ENCODE measurements at regions not wholly inside any gene's neighbourhood (a gene's known extent, or its start where the extent isn't known, plus 50 kb on each side); places are given as distances from the start of the nearest gene placed in this dataset.
"Not testable (repeated sequence)": the region's sequence is repeated elsewhere in the genome, so short reads cannot be mapped to it uniquely, and the experiment has no call there.

GRCh38 chr10:114872519-114873087 lies 51.0 kb downstream of the FHIP2A start:
- H3K4me1 ChIP-seq = peaks cover 0 to 4% of the 10 kb centered on the region in 2 donors
- no peaks in the 10 kb centered on the region for H3K9me3 ChIP-seq
- no peaks in the 10 kb centered on the region for H3K36me3 ChIP-seq
- no peak overlapping the region for H3K27ac ChIP-seq
- TF ChIP-seq POLR2A (IDR thresholded peaks at IDR 0.05) = no peak
- TF ChIP-seq, protein P1, sequence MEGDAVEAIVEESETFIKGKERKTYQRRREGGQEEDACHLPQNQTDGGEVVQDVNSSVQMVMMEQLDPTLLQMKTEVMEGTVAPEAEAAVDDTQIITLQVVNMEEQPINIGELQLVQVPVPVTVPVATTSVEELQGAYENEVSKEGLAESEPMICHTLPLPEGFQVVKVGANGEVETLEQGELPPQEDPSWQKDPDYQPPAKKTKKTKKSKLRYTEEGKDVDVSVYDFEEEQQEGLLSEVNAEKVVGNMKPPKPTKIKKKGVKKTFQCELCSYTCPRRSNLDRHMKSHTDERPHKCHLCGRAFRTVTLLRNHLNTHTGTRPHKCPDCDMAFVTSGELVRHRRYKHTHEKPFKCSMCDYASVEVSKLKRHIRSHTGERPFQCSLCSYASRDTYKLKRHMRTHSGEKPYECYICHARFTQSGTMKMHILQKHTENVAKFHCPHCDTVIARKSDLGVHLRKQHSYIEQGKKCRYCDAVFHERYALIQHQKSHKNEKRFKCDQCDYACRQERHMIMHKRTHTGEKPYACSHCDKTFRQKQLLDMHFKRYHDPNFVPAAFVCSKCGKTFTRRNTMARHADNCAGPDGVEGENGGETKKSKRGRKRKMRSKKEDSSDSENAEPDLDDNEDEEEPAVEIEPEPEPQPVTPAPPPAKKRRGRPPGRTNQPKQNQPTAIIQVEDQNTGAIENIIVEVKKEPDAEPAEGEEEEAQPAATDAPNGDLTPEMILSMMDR (IDR thresholded peaks at IDR 0.05) = no peak
- intact Hi-C loops (cut with DNase I; ENCODE audit: low total_unique reads) = loop anchor here (10.0 kb wide), 1 partner anchor 252 kb away; no protein-coding TSS in a partner anchor
- H3K4me3 ChIP-seq = no peak overlapping the region
- no peaks in the 10 kb centered on the region for H3K27me3 ChIP-seq
- no peak for DNase-seq

GRCh38 chr10:114874827-114875411 lies 53.3 kb downstream of the FHIP2A start:
- no peaks in the 10 kb centered on the region for H3K36me3 ChIP-seq
- peak; percentile 24 to 29 for DNase-seq
- intact Hi-C loops (cut with DNase I; ENCODE audit: low total_unique reads) = loop anchor here (10.0 kb wide), 1 partner anchor 250 kb away; no protein-coding TSS in a partner anchor
- H3K27me3 ChIP-seq = no peaks in the 10 kb centered on the region
- no peaks in the 10 kb centered on the region for H3K9me3 ChIP-seq
- H3K27ac ChIP-seq = no peak overlapping the region
- H3K4me1 ChIP-seq = no peaks in the 10 kb centered on the region
- H3K4me3 ChIP-seq = no peak overlapping the region
- TF ChIP-seq, protein P1 (IDR thresholded peaks at IDR 0.05) = no peak
- no peak for TF ChIP-seq POLR2A (IDR thresholded peaks at IDR 0.05)

DNA sequence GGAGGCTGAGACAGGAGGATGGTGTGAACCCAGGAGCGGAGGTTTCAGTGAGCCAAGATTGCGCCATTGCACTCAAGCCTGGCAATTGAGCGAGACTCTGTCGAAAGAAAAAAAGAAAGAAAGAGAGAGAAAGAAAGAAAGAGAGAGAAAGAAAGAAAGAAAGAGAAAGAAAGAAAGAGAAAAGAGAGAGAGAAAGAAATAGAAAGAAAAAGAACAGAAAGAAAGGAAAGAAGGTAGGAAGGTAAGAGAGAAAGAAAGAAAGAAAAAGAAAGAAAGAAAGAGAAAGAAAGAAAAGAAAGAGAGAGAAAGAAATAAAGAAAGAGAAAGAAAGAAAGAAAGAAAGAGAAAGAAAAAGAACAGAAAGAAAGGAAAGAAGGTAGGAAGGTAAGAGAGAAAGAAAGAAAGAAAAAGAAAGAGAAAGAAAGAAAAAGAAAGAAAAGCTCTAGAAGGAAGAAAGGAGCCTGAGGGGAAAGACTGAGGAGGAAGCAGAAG lies 54.1 kb downstream of the FHIP2A start:
- not testable (repeated sequence) for H3K27me3 ChIP-seq, H3K9me3 ChIP-seq, H3K36me3 ChIP-seq, H3K27ac ChIP-seq, DNase-seq, H3K4me1 ChIP-seq, H3K4me3 ChIP-seq
- intact Hi-C loops (cut with DNase I; ENCODE audit: low total_unique reads) = loop anchor here (10.0 kb wide), 1 partner anchor 249 kb away; no protein-coding TSS in a partner anchor

- Histone ChIP-seq H3K27ac (no peak overlapping the region), H3K4me1 (no peaks in the 10 kb centered on the region)
These were observed 54.6 kb downstream of the FHIP2A start for GRCh38 chr10:114876169-114876568.

DNA sequence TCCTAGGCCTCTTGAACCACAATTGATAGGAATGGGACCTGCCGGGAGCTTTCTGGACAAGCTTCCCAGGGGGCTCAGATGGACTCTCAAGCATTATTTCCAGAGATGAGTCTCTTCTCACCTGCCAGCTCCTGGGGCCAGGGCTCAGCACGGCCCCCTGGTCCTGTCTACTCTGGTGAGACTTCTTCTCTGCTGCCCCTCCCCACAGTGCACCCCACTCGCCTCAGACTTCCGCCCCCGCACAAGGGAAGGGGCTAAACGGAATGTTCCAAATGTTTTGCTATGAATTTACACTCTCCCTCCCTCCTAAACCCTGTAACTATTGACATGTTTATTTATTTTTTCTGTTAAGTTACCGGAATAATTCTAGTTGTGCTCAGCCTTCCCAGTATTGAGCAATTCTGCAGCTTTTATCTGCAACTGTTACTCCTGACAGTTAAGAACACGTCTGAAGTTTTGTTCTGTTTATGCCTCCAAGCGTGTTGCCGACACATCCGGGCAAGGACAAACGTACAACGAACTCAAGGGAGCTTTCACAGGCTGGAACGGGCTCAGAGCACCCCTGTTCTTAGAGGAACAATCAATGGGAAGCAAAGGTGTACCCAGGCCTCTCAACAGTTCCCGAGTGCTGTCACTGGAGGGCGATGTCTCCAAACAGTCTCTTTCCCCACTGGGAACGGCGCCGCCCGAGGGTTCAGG lies 55.2 kb downstream of the FHIP2A start:
- peak; percentile 71 to 77 for DNase-seq
- intact Hi-C loops (cut with DNase I; ENCODE audit: low total_unique reads) = loop anchor here (10.0 kb wide), 1 partner anchor 248 kb away; no protein-coding TSS in a partner anchor

More at GRCh38 chr10:114876169-114876568, 54.6 kb downstream of the FHIP2A start:
- H3K36me3 ChIP-seq = no peaks in the 10 kb centered on the region
- H3K4me3 ChIP-seq = no peak overlapping the region
- intact Hi-C loops (cut with DNase I; ENCODE audit: low total_unique reads) = loop anchor here (10.0 kb wide), 1 partner anchor 249 kb away; no protein-coding TSS in a partner anchor
- TF ChIP-seq, protein P1 (IDR thresholded peaks at IDR 0.05) = no peak
- no peak for TF ChIP-seq POLR2A (IDR thresholded peaks at IDR 0.05)
- no peaks in the 10 kb centered on the region for H3K27me3 ChIP-seq
- DNase-seq = no peak
- H3K9me3 ChIP-seq = no peaks in the 10 kb centered on the region

More for the DNA sequence above, 55.2 kb downstream of the FHIP2A start:
- peaks cover 0 to 3% of the 10 kb centered on the region in 2 donors for H3K4me1 ChIP-seq
- H3K36me3 ChIP-seq = no peaks in the 10 kb centered on the region
- no peak overlapping the region for H3K27ac ChIP-seq
- no peak overlapping the region for H3K4me3 ChIP-seq
- H3K27me3 ChIP-seq = no peaks in the 10 kb centered on the region
- no peak for TF ChIP-seq POLR2A (IDR thresholded peaks at IDR 0.05)
- TF ChIP-seq, protein P1 (IDR thresholded peaks at IDR 0.05) = peak; percentile 68 to 87 (median 73)
- H3K9me3 ChIP-seq = no peaks in the 10 kb centered on the region

All from uterus (tissue), 3 donors.